GM19467 (cell line): ENCODE measurements at regions not wholly inside any gene's neighbourhood (a gene's known extent, or its start where the extent isn't known, plus 50 kb on each side); places are given as distances from the start of the nearest gene placed in this dataset.
"Not testable (repeated sequence)": the region's sequence is repeated elsewhere in the genome, so short reads cannot be mapped to it uniquely, and the experiment has no call there.

ENCODE experiments used
- ATAC-seq: cut with Tn5 transposase; IDR thresholded peaks from one replicate; pipeline ENCODE4 v1.9.1; 2021; ENCODE audit warnings: mild to moderate bottlenecking, moderate library complexity; ENCODE audit not compliant: unreplicated experiment

GRCh38 chr5:152184266-152184665 is 220.8 kb downstream of the NMUR2 start:
- no peak for ATAC-seq

GRCh38 chr5:152181461-152181860 is 223.6 kb downstream of the NMUR2 start:
- ATAC-seq = no peak

- ATAC-seq = no peak
These were observed 226.8 kb downstream of the NMUR2 start for GRCh38 chr5:152178350-152178699.

DNA sequence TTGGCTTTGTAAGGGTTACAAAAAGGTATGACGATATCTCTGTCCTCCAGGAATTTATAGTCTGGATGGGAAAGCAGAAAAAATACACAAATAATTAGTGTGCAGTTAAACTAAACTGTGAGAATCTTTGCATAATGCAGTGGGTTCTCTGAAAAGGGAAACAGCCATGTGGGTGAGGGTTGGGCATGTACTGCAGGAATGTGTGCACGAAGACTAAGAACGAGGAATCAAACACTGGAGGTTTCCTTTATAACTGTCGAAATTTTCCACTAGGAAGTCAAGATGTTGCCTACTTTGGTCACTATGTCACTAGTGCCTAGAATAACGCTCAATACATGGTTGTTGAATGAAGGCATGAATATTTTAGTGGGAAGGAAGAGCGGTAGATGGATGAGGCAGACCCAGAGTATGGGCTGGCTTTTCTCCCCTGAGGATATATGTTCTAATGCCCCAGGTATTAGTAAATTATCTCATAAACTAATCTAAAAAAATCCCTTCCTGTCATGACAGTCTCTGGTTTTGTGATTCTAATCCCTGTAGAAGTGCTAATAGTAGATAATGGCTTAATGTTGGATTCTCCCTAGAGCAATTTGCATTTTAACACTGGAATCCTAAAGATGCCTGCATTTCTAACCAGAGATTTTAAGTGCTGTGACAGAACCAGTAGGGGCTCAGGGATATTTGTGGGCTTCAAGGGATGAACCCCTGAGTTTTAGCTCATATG is 227.3 kb downstream of the NMUR2 start:
- ATAC-seq = no peak

GRCh38 chr5:152171888-152172287 is 233.2 kb downstream of the NMUR2 start:
- no peak for ATAC-seq

- no peak for ATAC-seq
These were observed 234.7 kb downstream of the NMUR2 start for GRCh38 chr5:152170350-152170749.

DNA sequence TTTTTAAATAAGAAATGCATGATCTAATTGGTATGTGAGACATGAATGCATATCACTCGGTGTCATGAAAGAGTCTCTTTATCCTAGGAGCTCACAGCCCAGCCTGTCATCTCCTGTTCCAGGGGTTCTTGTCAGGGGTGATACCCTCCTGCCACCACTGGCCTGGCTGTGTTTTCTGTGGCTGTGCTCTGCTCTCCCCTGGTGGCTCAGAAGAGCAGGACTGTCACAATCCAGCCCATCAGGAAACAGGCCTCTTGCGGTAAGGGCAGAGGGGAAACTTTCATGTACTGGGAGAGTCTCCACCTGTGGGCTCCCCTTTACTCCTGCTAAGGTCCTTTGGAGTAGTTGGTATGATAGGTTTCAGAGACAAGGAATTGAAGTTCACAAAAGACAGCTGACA is 240.2 kb upstream of the GLRA1 start:
- no peak for ATAC-seq

- not testable (repeated sequence) for ATAC-seq
These were observed 235.2 kb upstream of the GLRA1 start for GRCh38 chr5:152159894-152160293.

DNA sequence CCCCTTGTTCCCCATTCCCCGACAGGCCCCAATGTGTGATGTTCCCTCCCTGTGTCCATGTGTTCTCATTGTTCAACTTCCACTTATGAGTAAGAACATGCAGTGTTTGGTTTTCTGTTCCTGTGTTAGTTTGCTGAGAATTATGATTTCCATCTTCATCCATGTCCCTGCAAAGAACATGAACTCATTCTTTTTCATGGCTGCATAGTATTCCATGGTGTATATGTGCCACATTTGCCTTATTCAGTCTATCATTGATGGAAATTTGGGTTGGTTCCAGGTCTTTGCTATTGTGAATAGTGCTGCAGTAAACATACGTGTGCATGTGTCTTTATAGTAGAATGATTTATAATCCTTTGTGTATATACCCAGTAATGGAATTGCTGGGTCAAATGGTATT is 229.8 kb upstream of the GLRA1 start:
- ATAC-seq = not testable (repeated sequence)

GRCh38 chr5:152151940-152152339 is 227.3 kb upstream of the GLRA1 start:
- ATAC-seq = no peak

DNA sequence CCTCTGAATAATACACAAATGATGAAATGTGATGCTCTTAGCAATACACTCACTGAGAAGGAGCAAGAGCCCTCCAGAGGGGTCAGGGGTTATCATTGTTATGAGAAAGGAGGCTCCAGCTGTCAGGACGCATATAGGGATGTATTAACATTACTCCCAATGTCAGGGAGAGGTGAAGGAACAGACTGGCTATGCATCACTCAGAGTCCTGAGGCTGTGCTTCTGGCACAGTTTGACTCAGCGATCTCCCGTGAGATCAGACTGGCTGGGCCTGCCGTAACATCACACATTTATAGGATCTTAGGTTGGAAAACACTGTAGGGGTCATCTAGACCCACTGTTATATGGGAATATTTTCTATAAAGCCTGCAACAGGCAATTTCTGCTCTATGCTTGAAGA is 226.5 kb upstream of the GLRA1 start:
- no peak for ATAC-seq

- ATAC-seq = no peak
These were observed 222.6 kb upstream of the GLRA1 start for GRCh38 chr5:152147286-152147685.

- no peak for ATAC-seq
These were observed 221.9 kb upstream of the GLRA1 start for GRCh38 chr5:152146566-152146965.

GRCh38 chr5:152144556-152144955 is 219.9 kb upstream of the GLRA1 start:
- ATAC-seq = no peak

- no peak for ATAC-seq
These were observed 219.4 kb upstream of the GLRA1 start for GRCh38 chr5:152144030-152144429.

DNA sequence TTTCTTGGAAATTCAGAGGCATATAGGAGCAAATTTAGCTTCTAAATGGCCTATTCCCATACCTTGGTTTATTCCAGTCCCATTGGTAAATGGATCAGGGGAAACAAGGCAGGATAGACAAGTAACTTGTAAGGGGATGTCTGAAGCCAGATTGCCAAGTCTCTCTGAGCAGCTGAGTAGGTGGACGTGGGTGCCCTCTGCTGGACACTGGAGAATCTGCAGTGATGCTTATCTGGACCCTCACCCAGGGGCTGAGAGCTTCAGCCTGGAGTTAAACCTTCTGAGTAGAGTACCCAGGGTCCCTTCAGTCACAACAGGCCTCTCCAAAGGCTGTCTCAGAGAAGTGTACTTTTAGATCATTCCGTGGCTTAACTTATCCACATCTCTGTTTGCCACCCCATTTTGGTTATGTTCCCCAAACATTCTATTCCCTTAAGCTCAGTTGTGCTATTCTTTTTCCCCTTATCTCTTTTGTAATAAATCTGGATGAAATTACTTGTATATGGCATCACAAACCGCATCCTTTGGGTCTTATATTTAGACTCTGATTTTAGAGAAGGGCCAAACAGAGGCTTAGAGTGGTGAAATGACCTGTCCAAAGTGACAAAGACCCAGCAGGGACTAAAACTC is 218.3 kb upstream of the GLRA1 start:
- ATAC-seq = peak; percentile 83

DNA sequence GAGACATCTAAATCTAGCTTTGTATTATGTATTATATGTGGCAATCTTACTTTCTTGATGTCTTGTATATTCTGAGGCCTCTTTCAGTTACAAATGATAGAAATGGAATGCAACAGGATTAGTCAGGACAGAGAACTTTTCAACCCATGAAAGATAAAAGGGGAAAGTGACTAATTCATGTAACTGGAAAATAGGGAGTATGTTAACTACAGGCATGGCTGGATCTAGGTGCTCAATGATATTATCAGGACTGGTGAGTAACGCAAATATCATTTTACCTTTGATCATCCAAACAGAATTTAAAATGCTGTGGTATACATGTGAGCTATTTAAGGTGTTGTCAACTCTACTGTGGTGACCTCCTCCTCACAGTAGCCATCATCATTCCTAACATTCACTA is 215.7 kb upstream of the GLRA1 start:
- no peak for ATAC-seq

GRCh38 chr5:152137063-152137462 is 212.4 kb upstream of the GLRA1 start:
- ATAC-seq = no peak

- no peak for ATAC-seq
These were observed 211.7 kb upstream of the GLRA1 start for GRCh38 chr5:152136321-152136720.

DNA sequence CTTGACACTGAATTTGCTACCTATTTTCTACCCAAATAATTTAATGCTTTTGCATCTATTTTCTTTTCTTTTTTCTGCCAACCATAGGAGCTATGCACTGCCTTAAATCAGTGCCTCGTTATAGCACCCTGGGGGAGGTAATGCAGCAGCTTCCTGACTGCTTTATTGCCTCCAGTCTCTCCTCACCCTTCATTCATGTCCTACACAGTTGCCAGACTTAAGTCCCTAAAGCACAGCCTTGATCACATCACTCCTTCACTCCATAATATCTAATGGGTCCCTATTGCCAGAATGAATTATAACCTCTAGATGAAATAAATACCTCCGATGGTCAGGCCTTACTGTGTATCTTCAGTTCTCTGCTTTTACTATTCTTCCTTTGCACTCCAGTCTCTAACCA is 211.2 kb upstream of the GLRA1 start:
- no peak for ATAC-seq

DNA sequence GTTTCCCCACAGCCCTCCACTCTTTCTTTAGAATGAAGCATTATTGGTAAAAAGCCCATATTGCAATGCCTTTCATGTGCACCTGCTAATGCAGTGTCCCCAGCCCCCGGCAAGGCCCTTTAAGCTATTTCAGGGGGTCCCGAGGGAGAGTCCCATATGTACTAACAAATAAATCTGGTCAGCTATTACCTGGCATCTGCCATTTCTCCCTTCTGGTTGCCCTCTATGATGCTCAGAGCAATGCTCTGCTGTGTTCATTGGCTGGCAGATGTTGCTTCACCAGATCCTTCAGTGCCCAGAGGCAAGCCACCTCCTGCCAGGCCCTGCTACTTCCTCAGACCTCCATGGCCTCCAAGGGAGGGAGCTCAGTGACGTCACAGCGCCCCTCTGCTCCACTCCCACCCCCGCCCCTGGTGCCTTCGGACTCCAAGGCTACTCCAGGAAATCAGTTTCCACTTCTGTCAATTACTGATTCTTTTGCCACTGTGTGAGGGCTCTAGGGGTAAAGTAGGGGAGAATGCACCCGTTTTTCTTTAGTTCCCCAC is 201.1 kb upstream of the GLRA1 start:
- no peak for ATAC-seq

- ATAC-seq = no peak
These were observed 199.9 kb upstream of the GLRA1 start for GRCh38 chr5:152124409-152125041.
